ENCODE measurements at regions not wholly inside any gene's neighbourhood (a gene's known extent, or its start where the extent isn't known, plus 50 kb on each side); places are given as distances from the start of the nearest gene placed in this dataset.

DNA sequence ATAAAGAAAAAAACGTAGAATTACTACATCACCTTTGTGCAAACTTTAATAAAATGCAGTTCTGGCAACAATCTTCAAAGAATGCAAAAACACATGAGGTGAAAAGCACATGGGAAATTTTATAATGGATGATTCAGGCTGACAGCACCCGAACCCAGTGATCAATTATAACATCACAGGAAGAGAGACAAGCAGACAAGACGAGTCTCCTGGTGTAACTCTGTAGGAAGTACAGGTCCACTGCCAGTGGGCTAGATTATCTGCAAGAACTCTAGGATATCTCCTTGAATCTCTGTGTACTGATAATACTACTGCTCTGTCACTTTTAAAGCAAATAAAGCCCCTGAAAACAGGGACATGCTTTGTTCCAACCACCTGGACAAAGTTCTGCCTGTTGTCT lies 58.9 kb upstream of the NXF3 start:
- TF ChIP-seq, protein P1, sequence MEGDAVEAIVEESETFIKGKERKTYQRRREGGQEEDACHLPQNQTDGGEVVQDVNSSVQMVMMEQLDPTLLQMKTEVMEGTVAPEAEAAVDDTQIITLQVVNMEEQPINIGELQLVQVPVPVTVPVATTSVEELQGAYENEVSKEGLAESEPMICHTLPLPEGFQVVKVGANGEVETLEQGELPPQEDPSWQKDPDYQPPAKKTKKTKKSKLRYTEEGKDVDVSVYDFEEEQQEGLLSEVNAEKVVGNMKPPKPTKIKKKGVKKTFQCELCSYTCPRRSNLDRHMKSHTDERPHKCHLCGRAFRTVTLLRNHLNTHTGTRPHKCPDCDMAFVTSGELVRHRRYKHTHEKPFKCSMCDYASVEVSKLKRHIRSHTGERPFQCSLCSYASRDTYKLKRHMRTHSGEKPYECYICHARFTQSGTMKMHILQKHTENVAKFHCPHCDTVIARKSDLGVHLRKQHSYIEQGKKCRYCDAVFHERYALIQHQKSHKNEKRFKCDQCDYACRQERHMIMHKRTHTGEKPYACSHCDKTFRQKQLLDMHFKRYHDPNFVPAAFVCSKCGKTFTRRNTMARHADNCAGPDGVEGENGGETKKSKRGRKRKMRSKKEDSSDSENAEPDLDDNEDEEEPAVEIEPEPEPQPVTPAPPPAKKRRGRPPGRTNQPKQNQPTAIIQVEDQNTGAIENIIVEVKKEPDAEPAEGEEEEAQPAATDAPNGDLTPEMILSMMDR (IDR thresholded peaks at IDR 0.05), result no peak
- no peak for TF ChIP-seq POLR2A (IDR thresholded peaks at IDR 0.05; ENCODE audit: low read depth)
- no peak for TF ChIP-seq EP300 (IDR thresholded peaks at IDR 0.05)
- TF ChIP-seq POLR2AphosphoS5 (IDR thresholded peaks at IDR 0.05), result no peak

Measured in esophagus muscularis mucosa (tissue), 4 donors.